ENCODE measurements at regions not wholly inside any gene's neighbourhood (a gene's known extent, or its start where the extent isn't known, plus 50 kb on each side); places are given as distances from the start of the nearest gene placed in this dataset.
A peak's percentile ranks its signal among the peaks of the same experiment; 100 is the strongest.
"Not testable (repeated sequence)": the region's sequence is repeated elsewhere in the genome, so short reads cannot be mapped to it uniquely, and the experiment has no call there.

- DNase-seq (ENCODE audit: low read depth), result peak; percentile 67
These were observed 72.0 kb upstream of the P3H2 start for GRCh38 chr3:190192739-190193138.

- no peak for DNase-seq (ENCODE audit: low read depth)
These were observed 71.4 kb upstream of the P3H2 start for GRCh38 chr3:190192087-190192486.

- no peak for DNase-seq (ENCODE audit: low read depth)
These were observed 67.5 kb upstream of the P3H2 start for GRCh38 chr3:190188197-190188596.

- no peak for DNase-seq (ENCODE audit: low read depth)
These were observed 62.4 kb upstream of the P3H2 start for GRCh38 chr3:190183121-190183520.

GRCh38 chr3:190182418-190183043, 61.8 kb upstream of the P3H2 start:
- DNase-seq (ENCODE audit: low read depth), result no peak

- DNase-seq (ENCODE audit: low read depth), result no peak
These were observed 59.6 kb upstream of the P3H2 start for GRCh38 chr3:190180268-190180667.

GRCh38 chr3:190178779-190179178, 58.1 kb upstream of the P3H2 start:
- no peak for DNase-seq (ENCODE audit: low read depth)

- not testable (repeated sequence) for DNase-seq (ENCODE audit: low read depth)
These were observed 56.3 kb upstream of the P3H2 start for GRCh38 chr3:190176933-190177525.

- not testable (repeated sequence) for DNase-seq (ENCODE audit: low read depth)
These were observed 55.4 kb upstream of the P3H2 start for GRCh38 chr3:190176106-190176505.

GRCh38 chr3:190175490-190175889, 54.8 kb upstream of the P3H2 start:
- no peak for DNase-seq (ENCODE audit: low read depth)

- no peak for DNase-seq (ENCODE audit: low read depth)
These were observed 53.8 kb upstream of the P3H2 start for GRCh38 chr3:190174471-190174870.

GRCh38 chr3:190173426-190173825, 52.7 kb upstream of the P3H2 start:
- no peak for DNase-seq (ENCODE audit: low read depth)

- DNase-seq (ENCODE audit: low read depth), result no peak
These were observed 52.1 kb upstream of the P3H2 start for GRCh38 chr3:190172751-190173150.

Measured in forelimb muscle (tissue), 1 donor.